ENCODE measurements at regions not wholly inside any gene's neighbourhood (a gene's known extent, or its start where the extent isn't known, plus 50 kb on each side); places are given as distances from the start of the nearest gene placed in this dataset.

GRCh38 chr16:13436641-13437412, 483.1 kb upstream of the ERCC4 start (continued):
- TF ChIP-seq ZNF398 (tag by site-specific recombination; IDR thresholded peaks at IDR 0.05) (no peak), SCRT2 (tag by site-specific recombination; IDR thresholded peaks at IDR 0.05) (no peak), PRDM6 (tag by site-specific recombination; IDR thresholded peaks at IDR 0.05) (no peak), ZNF776 (tag by site-specific recombination; IDR thresholded peaks at IDR 0.05; ENCODE audit: borderline replicate concordance) (no peak)

- Histone ChIP-seq H3K27ac (ENCODE audit: extremely low read depth, low read depth, low read length) (no peak overlapping the region), H3K36me3 (ENCODE audit: control insufficient read depth in 2 of 2, insufficient read depth in 1 of 2, low read length in 2 of 2) (no peaks in the 10 kb centered on the region), H3K4me1 (ENCODE audit: control insufficient read depth, insufficient read depth, low read length) (no peaks in the 10 kb centered on the region), H3K4me3 (ENCODE audit: low read depth, low read length) (no peak overlapping the region), H3K9me3 (ENCODE audit: control insufficient read depth, insufficient read depth, low read depth, low read length) (no peaks in the 10 kb centered on the region)
- POLR2A ChIA-PET: no interaction called here
- TF ChIP-seq ZSCAN5A (tag by site-specific recombination; IDR thresholded peaks at IDR 0.05) (no peak), ZXDB (tag by site-specific recombination; IDR thresholded peaks at IDR 0.05) (no peak), ZSCAN16 (tag by site-specific recombination; IDR thresholded peaks at IDR 0.05) (no peak), PBX3 (CRISPR knock-in tag; IDR thresholded peaks at IDR 0.05) (no peak), ZNF837 (tag by site-specific recombination; IDR thresholded peaks at IDR 0.05) (no peak), ZNF548 (tag by site-specific recombination; IDR thresholded peaks at IDR 0.05) (no peak), ZBTB7A (tag by site-specific recombination; IDR thresholded peaks at IDR 0.05; ENCODE audit: low read depth) (no peak), IKZF3 (tag by site-specific recombination; IDR thresholded peaks at IDR 0.05) (no peak), ZNF645 (tag by site-specific recombination; IDR thresholded peaks at IDR 0.05) (no peak), ZNF19 (tag by site-specific recombination; IDR thresholded peaks at IDR 0.05; ENCODE audit: low read depth) (no peak)
- CTCF ChIA-PET: no interaction called here
Measured at GRCh38 chr16:13437413-13437795, 482.6 kb upstream of the ERCC4 start.

- Histone ChIP-seq H3K4me3 (ENCODE audit: low read depth, low read length) (no peak overlapping the region), H3K9me3 (ENCODE audit: control insufficient read depth, insufficient read depth, low read depth, low read length) (no peaks in the 10 kb centered on the region), H3K4me1 (ENCODE audit: control insufficient read depth, insufficient read depth, low read length) (no peaks in the 10 kb centered on the region), H3K36me3 (ENCODE audit: control insufficient read depth in 2 of 2, insufficient read depth in 1 of 2, low read length in 2 of 2) (no peaks in the 10 kb centered on the region), H3K27ac (ENCODE audit: extremely low read depth, low read depth, low read length) (no peak overlapping the region)
- ChIA-PET POLR2A (no interaction called here), CTCF (interaction anchor here (0.6 kb wide), 1 partner anchor 16 kb away, joined by 5 read pairs; no protein-coding TSS in a partner anchor)
- TF ChIP-seq ZNF248 (tag by site-specific recombination; IDR thresholded peaks at IDR 0.05) (no peak), ZNF707 (tag by site-specific recombination; IDR thresholded peaks at IDR 0.05) (no peak), ZNF394 (tag by site-specific recombination; IDR thresholded peaks at IDR 0.05; ENCODE audit: borderline replicate concordance) (no peak), OVOL3 (tag by site-specific recombination; IDR thresholded peaks at IDR 0.05) (no peak), ZNF274 (IDR thresholded peaks at IDR 0.05; ENCODE audit: low read length) (no peak), ZNF274 (tag by site-specific recombination; IDR thresholded peaks at IDR 0.05; ENCODE audit: borderline replicate concordance) (no peak), ZNF10 (tag by site-specific recombination; IDR thresholded peaks at IDR 0.05) (no peak), ZBTB7A (tag by site-specific recombination; IDR thresholded peaks at IDR 0.05; ENCODE audit: low read depth) (no peak), ZNF48 (tag by site-specific recombination; IDR thresholded peaks at IDR 0.05) (no peak), ZXDB (tag by site-specific recombination; IDR thresholded peaks at IDR 0.05) (no peak), ZNF830 (tag by site-specific recombination; IDR thresholded peaks at IDR 0.05; ENCODE audit: low read depth) (no peak), ZNF16 (tag by site-specific recombination; IDR thresholded peaks at IDR 0.05; ENCODE audit: low read depth) (no peak), ZNF660 (tag by site-specific recombination; IDR thresholded peaks at IDR 0.05) (no peak), ZNF132 (tag by site-specific recombination; IDR thresholded peaks at IDR 0.05; ENCODE audit: borderline replicate concordance) (no peak)
Measured at GRCh38 chr16:13438064-13438463, 481.9 kb upstream of the ERCC4 start.
